SU-DHL-6 (cell line): ENCODE measurements at regions not wholly inside any gene's neighbourhood (a gene's known extent, or its start where the extent isn't known, plus 50 kb on each side); places are given as distances from the start of the nearest gene placed in this dataset.
"Not testable (repeated sequence)": the region's sequence is repeated elsewhere in the genome, so short reads cannot be mapped to it uniquely, and the experiment has no call there.

ENCODE experiments used
- EZH2phosphoT487 ChIP-seq: fragments of 200-600 bp; sonication (generic), shearing (Covaris generic); conservative IDR thresholded peaks from 2 replicates; pipeline ENCODE4 v1.6.1; 2018; ENCODE audit warnings: mild to moderate bottlenecking, antibody characterized with exemption, low read length, moderate library complexity, mixed read lengths
- TF ChIP-seq, protein P1 (sequence below): fragments of 200-600 bp; sonication (generic); IDR thresholded peaks from one replicate; pipeline ENCODE4 v1.5.1; 2017; ENCODE audit warnings: antibody characterized with exemption, mild to moderate bottlenecking, low read length, moderate library complexity; ENCODE audit not compliant: insufficient read depth, poor library complexity, severe bottlenecking

GRCh38 chr3:88747145-88747544 lies 360.3 kb upstream of the EPHA3 start:
- TF ChIP-seq, protein P1, sequence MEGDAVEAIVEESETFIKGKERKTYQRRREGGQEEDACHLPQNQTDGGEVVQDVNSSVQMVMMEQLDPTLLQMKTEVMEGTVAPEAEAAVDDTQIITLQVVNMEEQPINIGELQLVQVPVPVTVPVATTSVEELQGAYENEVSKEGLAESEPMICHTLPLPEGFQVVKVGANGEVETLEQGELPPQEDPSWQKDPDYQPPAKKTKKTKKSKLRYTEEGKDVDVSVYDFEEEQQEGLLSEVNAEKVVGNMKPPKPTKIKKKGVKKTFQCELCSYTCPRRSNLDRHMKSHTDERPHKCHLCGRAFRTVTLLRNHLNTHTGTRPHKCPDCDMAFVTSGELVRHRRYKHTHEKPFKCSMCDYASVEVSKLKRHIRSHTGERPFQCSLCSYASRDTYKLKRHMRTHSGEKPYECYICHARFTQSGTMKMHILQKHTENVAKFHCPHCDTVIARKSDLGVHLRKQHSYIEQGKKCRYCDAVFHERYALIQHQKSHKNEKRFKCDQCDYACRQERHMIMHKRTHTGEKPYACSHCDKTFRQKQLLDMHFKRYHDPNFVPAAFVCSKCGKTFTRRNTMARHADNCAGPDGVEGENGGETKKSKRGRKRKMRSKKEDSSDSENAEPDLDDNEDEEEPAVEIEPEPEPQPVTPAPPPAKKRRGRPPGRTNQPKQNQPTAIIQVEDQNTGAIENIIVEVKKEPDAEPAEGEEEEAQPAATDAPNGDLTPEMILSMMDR: not testable (repeated sequence)
- not testable (repeated sequence) for TF ChIP-seq EZH2phosphoT487
